GM12878 (cell line): ENCODE measurements at regions not wholly inside any gene's neighbourhood (a gene's known extent, or its start where the extent isn't known, plus 50 kb on each side); places are given as distances from the start of the nearest gene placed in this dataset.

Experiments
- ATAC-seq: fragments of 200-7000 bp; cut with Tn5 transposase; 3 replicates; pipeline ENCODE4 v1.9.1; 2020; ENCODE audit warnings: mild to moderate bottlenecking, moderate library complexity
- BruUV-seq: library from RNA; stranded (reverse); fragments of 400-500 nt; replicated peaks from 2 replicates; lab custom pipeline; 2021; lab: Mats Ljungman, UMichigan
- CTCF ChIA-PET: fragments of 300-600 bp; sonication (Branson Sonifier 250); formaldehyde crosslinking; extraction: SDS; loops from one replicate; lab custom pipeline; 2021; ENCODE audit warnings: inconsistent platforms; lab: Yijun Ruan, JAX
- POLR2A ChIA-PET: fragments of 350-600 bp; formaldehyde crosslinking; extraction: SDS; loops from one replicate; lab custom pipeline; 2021; ENCODE audit warnings: inconsistent platforms; lab: Charles Lee
- RAD21 ChIA-PET: fragments of 300-600 bp; sonication (Branson Sonifier 250); formaldehyde crosslinking; loops from one replicate; lab custom pipeline; 2023; ENCODE audit warnings: antibody characterized with exemption; ENCODE audit not compliant: unreplicated experiment; lab: Charles Lee
- SMC1A ChIA-PET: fragments of 300-600 bp; sonication (Branson Sonifier 250); formaldehyde crosslinking; loops from one replicate; lab custom pipeline; 2023; ENCODE audit not compliant: unreplicated experiment, uncharacterized antibody; lab: Charles Lee
- DNase-seq: peaks from one replicate; pipeline ENCODE4 v3.0.0-alpha.2; 2011; ENCODE audit warnings: low read depth, low spot score
- FAIRE-seq: peaks from 3 replicates; lab custom pipeline; 2011; peaks lifted over from hg19 to GRCh38; lab: Jason Lieb, UNC
- H2AFZ ChIP-seq: 2 replicates; pipeline ENCODE4 v1.6.0; 2011; ENCODE audit warnings: low read depth, low read length, control low read depth; ENCODE audit not compliant: control insufficient read depth
- H3K27ac ChIP-seq: 2 replicates; pipeline ENCODE4 v1.5.1; 2011; ENCODE audit warnings: control low read depth; ENCODE audit not compliant: control insufficient read depth, insufficient read depth
- H3K27me3 ChIP-seq, 2 experiments: replicated peaks in 1 of 2; 2 replicates each; pipeline versions ENCODE4 v1.6.0 to v1.6.1; 2011; ENCODE audit warnings: low read length in 1 of 2; ENCODE audit not compliant: control insufficient read depth in 2 of 2, insufficient read depth in 2 of 2
- H3K36me3 ChIP-seq, 2 experiments: 2 replicates each; pipeline ENCODE4 v1.5.1; 2011; ENCODE audit warnings: low read length in 1 of 2; ENCODE audit not compliant: control insufficient read depth in 2 of 2, insufficient read depth in 2 of 2
- H3K4me1 ChIP-seq: 2 replicates; pipeline ENCODE4 v1.6.1; 2011; ENCODE audit warnings: mild to moderate bottlenecking, low read length, moderate library complexity, mixed read lengths; ENCODE audit not compliant: control insufficient read depth, insufficient read depth
- H3K4me2 ChIP-seq: 2 replicates; pipeline ENCODE4 v1.6.0; 2011; ENCODE audit warnings: control low read depth; ENCODE audit not compliant: control insufficient read depth, insufficient read depth
- H3K4me3 ChIP-seq: fragments of 200-600 bp; sonication (generic); 2 replicates; pipeline ENCODE4 v1.5.1; 2016
- H3K79me2 ChIP-seq: 2 replicates; pipeline ENCODE4 v1.6.0; 2011; ENCODE audit warnings: low read length; ENCODE audit not compliant: control insufficient read depth, insufficient read depth
- H3K9ac ChIP-seq: 2 replicates; pipeline ENCODE4 v1.8.0; 2011; ENCODE audit warnings: low read length, control low read depth, mixed read lengths; ENCODE audit not compliant: control insufficient read depth, insufficient read depth
- H3K9me3 ChIP-seq: replicated peaks from 3 replicates; pipeline ENCODE4 v1.5.1; 2011; ENCODE audit warnings: mild to moderate bottlenecking, low read length; ENCODE audit not compliant: control insufficient read depth, insufficient read depth
- H4K20me1 ChIP-seq: 2 replicates; pipeline ENCODE4 v1.6.0; 2011; ENCODE audit not compliant: control insufficient read depth, insufficient read depth
- E2F8 ChIP-seq: fragments of 450-650 bp; IDR thresholded peaks from 2 replicates; pipeline ENCODE4 v1.6.1; 2018; ENCODE audit warnings: mild to moderate bottlenecking, low read depth, moderate library complexity; ENCODE audit not compliant: partially characterized antibody
- EED ChIP-seq: sonication (generic); IDR thresholded peaks from 2 replicates; pipeline ENCODE4 v1.6.1; 2016; ENCODE audit warnings: antibody characterized with exemption, low read depth
- HDAC6 ChIP-seq: fragments of 200-600 bp; sonication (generic); IDR thresholded peaks from one replicate; pipeline ENCODE4 v1.8.0; 2017; ENCODE audit warnings: antibody characterized with exemption; ENCODE audit not compliant: unreplicated experiment
- KDM1A ChIP-seq: fragments of 200-600 bp; sonication (generic); IDR thresholded peaks from 2 replicates; pipeline ENCODE4 v1.6.1; 2016; ENCODE audit warnings: borderline replicate concordance
- MYC ChIP-seq: IDR thresholded peaks from 2 replicates; pipeline ENCODE4 v1.6.1; 2011; ENCODE audit warnings: mild to moderate bottlenecking, low read length, moderate library complexity, inconsistent platforms; ENCODE audit not compliant: insufficient read depth, insufficient replicate concordance, insufficient read length, severe bottlenecking
- NKRF ChIP-seq: fragments of 450-650 bp; conservative IDR thresholded peaks from 2 replicates; pipeline ENCODE4 v1.6.1; 2017; ENCODE audit warnings: mild to moderate bottlenecking, moderate library complexity
- NRF1 ChIP-seq: conservative IDR thresholded peaks from 2 replicates; pipeline ENCODE4 v1.6.1; 2011; ENCODE audit warnings: mild to moderate bottlenecking, low read depth, low read length, improper control_type of control experiment
- PAX5 ChIP-seq: IDR thresholded peaks from 2 replicates; pipeline ENCODE4 v1.6.1; 2011; ENCODE audit warnings: low read depth, low read length, borderline replicate concordance
- PML ChIP-seq: IDR thresholded peaks from 2 replicates; pipeline ENCODE4 v1.6.1; 2012; ENCODE audit warnings: low read length, inconsistent platforms
- POLR2A ChIP-seq: IDR thresholded peaks from 2 replicates; pipeline ENCODE4 v1.6.1; 2011; ENCODE audit warnings: low read depth, mild to moderate bottlenecking, low read length
- POLR2AphosphoS5 ChIP-seq: IDR thresholded peaks from 2 replicates; pipeline ENCODE4 v1.6.1; 2011; ENCODE audit warnings: mild to moderate bottlenecking, low read length, inconsistent platforms
- RFX5 ChIP-seq: IDR thresholded peaks from 2 replicates; pipeline ENCODE4 v1.6.1; 2011; ENCODE audit warnings: low read depth, low read length, improper control_type of control experiment
- SIX5 ChIP-seq: IDR thresholded peaks from 2 replicates; pipeline ENCODE4 v1.6.1; 2011; ENCODE audit warnings: mild to moderate bottlenecking, low read depth, low read length, moderate library complexity; ENCODE audit not compliant: severe bottlenecking
- SMARCA5 ChIP-seq: fragments of 450-650 bp; IDR thresholded peaks from 2 replicates; pipeline ENCODE4 v1.6.1; 2017; ENCODE audit warnings: mild to moderate bottlenecking
- TCF3 ChIP-seq: IDR thresholded peaks from 2 replicates; pipeline ENCODE4 v1.6.1; 2012; ENCODE audit warnings: low read depth, mild to moderate bottlenecking, low read length, borderline replicate concordance; ENCODE audit not compliant: insufficient read depth
- ZNF622 ChIP-seq: fragments of 450-650 bp; IDR thresholded peaks from 2 replicates; pipeline ENCODE4 v1.6.1; 2017; ENCODE audit warnings: mild to moderate bottlenecking, inconsistent platforms
- WGBS: methylation state at CpG from one replicate; pipeline ENCODE4 v1.1.6; 2016; ENCODE audit warnings: low lambda C conversion rate; ENCODE audit not compliant: insufficient replicate concordance, insufficient coverage; ENCODE audit errors: missing lambda C conversion rate; 5-methylcytosine and 5-hydroxymethylcytosine counted together
- in situ Hi-C: fragments of 300-500 bp; cut with MboI; formaldehyde crosslinking; loops from 9 replicates; pipeline ENCODE4 v1.14.3; 2018; ENCODE audit warnings: mixed read lengths
- intact Hi-C: fragments of 100-400 bp; cut with micrococcal nuclease; formaldehyde crosslinking; loops from one replicate; pipeline ENCODE4 v1.14.2; 2022; ENCODE audit not compliant: unreplicated experiment

GRCh38 chr2:15744820-15745219 is 153.2 kb downstream of the DDX1 start:
- ChIA-PET POLR2A (no interaction called here), RAD21 (no interaction called here), CTCF (no interaction called here)
- Histone ChIP-seq H3K27me3 (0 out of 4 replicates have a peak, but pooled peaks cover 1 to 3% of the 10 kb centered on the region in 2 experiments), H3K9me3 (no peaks in the 10 kb centered on the region), H3K36me3 (no peaks in the 10 kb centered on the region), H2AFZ (no peak overlapping the region), H3K4me3 (no peak overlapping the region), H3K9ac (no peak overlapping the region)
- no TSS peak for BruUV-seq
- FAIRE-seq: no peak
- ATAC-seq: no peak
- no peak for DNase-seq
- TF ChIP-seq HDAC6 (no peak), MYC (no peak)
- TF ChIP-seq, all 136 proteins: peak for 0
- Histone ChIP-seq H3K4me2 (no peak overlapping the region), H3K27ac (no peak overlapping the region), H3K79me2 (no peaks in the 10 kb centered on the region), H4K20me1 (no peaks in the 10 kb centered on the region), H3K4me1 (no peaks in the 10 kb centered on the region)
- intact Hi-C loops: no loop called here
- in situ Hi-C loops: no loop called here
- SMC1A ChIA-PET: no interaction called here
- 55% methylated on average over 5 of the region's 5 CpGs for WGBS

- no peak overlapping the region for H2AFZ ChIP-seq
- H3K4me1 ChIP-seq: no peaks in the 10 kb centered on the region
- DNase-seq: no peak
- 0 out of 4 replicates have a peak, but pooled peaks cover 1 to 3% of the 10 kb centered on the region in 2 experiments for H3K27me3 ChIP-seq
- H4K20me1 ChIP-seq: no peaks in the 10 kb centered on the region
- no peak for ATAC-seq
- no peak overlapping the region for H3K4me2 ChIP-seq
- in situ Hi-C loops: no loop called here
- ChIA-PET POLR2A (no interaction called here), SMC1A (no interaction called here), CTCF (no interaction called here), RAD21 (no interaction called here)
- FAIRE-seq: no peak
- H3K79me2 ChIP-seq: no peaks in the 10 kb centered on the region
- H3K9ac ChIP-seq: no peak overlapping the region
- intact Hi-C loops: no loop called here
- no TSS peak for BruUV-seq
- H3K9me3 ChIP-seq: no peaks in the 10 kb centered on the region
- TF ChIP-seq PAX5 (no peak), ZNF622 (no peak), E2F8 (no peak), EED (no peak), SMARCA5 (no peak), SIX5 (no peak), RFX5 (no peak), TCF3 (no peak), KDM1A (no peak), PML (no peak), POLR2A (no peak), POLR2AphosphoS5 (no peak), NKRF (no peak), NRF1 (no peak)
- TF ChIP-seq, all 136 proteins: peak for 0
- no peak overlapping the region for H3K27ac ChIP-seq
- no peak overlapping the region for H3K4me3 ChIP-seq
- no peaks in the 10 kb centered on the region for H3K36me3 ChIP-seq
- WGBS: 26% methylated on average over 3 of the region's 3 CpGs
Measured at GRCh38 chr2:15745350-15745749, 153.7 kb downstream of the DDX1 start.
